ENCODE measurements at regions not wholly inside any gene's neighbourhood (a gene's known extent, or its start where the extent isn't known, plus 50 kb on each side); places are given as distances from the start of the nearest gene placed in this dataset.
"Not testable (repeated sequence)": the region's sequence is repeated elsewhere in the genome, so short reads cannot be mapped to it uniquely, and the experiment has no call there.

DNA sequence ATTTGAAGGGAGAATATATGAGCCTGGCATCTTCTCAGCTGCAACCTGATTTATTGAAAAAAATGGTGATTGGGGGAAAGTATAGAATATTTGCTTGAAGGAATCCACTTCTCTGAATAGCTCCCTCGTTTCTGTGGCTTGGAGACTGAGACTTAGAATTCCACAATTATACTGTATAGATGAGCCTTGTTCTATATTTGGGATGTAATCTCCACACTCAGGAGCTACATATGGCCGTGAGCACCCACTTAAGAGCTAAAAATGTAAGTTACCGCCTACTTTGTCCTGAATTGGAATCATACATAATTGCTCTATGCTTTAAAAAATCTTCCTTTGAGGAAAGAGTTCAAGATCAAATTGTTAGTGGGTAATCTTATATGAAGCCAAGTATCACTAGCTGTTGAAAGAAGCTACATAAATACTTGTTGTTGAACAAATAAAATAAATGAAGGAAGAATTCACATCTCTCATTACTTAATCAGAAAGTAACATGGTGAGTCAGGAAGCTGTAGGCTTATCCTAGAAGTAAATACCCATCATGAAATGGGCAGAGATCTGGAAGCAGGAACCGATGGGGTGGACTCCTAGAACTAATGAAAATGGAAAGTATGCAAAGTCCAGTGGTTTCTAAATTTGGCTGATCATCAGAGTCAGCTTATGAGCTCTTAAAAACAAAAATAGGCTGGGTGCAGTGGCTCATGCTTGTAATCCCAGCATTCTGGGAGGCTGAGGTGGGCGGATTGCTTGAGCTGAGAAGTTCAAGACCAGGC, 254.3 kb downstream of the SOX4 start:
- no peak for DNase-seq (ENCODE audit: low read depth)

DNA sequence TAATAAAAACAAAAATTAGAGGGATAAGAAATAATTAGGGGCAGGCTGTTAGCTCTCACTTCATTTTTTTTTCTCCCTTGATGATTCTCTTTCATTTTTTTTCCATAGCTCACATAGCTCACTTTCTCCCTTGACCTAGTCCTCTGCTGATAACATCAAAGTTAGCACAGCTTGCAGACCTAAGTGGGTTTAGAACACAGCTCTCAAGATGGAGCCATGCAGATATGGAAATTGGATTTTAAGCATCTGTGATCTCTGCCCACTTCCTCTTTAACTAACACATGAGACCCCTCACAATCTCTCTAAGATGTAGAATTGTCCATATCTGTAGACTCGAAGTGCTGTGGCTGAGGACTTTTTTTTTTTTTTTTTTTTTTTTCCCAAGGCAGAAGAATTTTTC, 257.1 kb downstream of the SOX4 start:
- no peak for DNase-seq (ENCODE audit: low read depth)

DNA sequence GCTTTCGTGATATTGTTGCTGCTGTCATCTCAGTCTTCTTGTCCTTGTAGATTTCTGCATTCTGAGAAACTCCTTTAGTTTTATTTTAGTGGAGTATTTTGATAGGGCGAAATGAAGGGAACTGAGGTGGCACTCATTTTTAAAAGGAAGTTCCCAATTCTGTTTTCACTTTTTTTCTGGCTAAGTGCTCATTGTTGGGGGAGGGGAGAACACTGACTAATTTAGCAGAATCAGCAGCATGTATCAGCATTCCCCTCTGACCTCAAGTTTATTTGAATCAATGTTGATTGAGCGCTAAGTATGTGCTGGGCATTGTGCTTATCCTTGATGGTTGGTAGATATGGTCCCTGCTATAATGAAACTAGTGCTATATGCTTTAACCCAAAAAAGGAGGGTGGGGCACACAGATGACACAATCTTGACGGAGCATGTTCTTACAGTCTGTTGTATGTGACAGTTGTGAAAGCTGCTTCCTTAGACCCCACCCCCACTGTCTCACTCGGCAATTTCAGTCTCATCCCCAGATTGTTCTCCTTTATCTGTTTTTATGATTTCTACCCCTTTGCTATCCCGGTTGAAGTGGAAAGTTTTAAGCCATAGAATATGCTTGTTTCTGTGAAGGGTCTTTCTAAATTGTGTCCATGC, 262.4 kb downstream of the SOX4 start:
- no peak for DNase-seq (ENCODE audit: low read depth)

DNA sequence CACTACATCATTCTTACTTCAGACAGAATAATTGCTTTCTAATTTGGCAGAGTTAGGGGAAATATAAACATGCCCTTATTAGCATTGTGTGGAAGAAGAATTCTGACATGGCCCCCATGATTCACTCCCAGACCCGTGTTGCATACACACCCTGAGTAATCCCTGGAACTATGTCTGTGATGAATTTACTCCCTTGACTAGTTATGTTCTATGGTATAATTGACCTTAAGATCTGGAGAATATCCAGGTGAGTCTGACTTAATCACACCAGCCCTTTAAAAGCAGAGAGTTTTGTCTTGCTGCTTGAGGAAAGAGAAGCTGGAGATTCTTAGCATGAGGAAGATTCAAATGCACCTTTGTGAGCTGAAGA, 262.9 kb downstream of the SOX4 start:
- DNase-seq (ENCODE audit: low read depth) = no peak

DNA sequence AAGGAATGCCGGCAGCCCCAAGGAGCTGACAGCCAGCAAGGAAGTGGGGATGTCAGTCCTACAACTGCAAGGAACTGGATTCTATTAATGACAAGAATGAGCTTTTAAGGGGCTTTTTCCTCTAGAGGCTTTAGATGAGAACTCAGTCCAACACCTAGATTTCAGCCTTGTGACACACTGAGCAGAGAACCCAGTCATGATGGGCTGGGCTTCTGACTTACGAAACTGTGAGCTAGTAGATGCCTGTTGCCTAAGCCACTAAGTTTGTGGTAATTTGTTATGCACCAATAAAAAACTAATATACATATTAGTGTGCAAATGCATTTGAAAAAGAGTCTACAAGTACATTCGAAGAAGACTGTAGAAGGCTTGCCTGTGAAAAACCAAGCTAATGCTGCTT, 263.3 kb downstream of the SOX4 start:
- DNase-seq (ENCODE audit: low read depth) = no peak

DNA sequence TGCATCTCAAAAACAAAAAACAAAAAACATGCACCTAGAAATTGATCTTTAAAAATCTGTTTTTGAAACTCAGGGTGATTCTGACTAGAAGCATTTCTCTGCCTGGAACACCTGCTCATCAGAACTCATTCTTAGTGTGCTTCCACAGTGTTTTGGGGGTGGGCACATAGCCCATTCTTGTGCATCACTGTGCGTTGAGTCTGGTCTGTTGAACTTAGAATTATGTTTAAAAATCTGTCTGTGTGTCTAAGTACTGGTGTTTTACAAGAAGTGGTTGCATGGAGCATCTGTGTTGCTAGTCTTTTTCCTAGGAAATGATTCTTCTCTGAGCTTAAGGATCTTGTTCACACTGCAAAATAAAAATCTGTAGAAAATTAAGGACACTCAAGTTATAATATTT, 264.5 kb downstream of the SOX4 start:
- DNase-seq (ENCODE audit: low read depth) = no peak

DNA sequence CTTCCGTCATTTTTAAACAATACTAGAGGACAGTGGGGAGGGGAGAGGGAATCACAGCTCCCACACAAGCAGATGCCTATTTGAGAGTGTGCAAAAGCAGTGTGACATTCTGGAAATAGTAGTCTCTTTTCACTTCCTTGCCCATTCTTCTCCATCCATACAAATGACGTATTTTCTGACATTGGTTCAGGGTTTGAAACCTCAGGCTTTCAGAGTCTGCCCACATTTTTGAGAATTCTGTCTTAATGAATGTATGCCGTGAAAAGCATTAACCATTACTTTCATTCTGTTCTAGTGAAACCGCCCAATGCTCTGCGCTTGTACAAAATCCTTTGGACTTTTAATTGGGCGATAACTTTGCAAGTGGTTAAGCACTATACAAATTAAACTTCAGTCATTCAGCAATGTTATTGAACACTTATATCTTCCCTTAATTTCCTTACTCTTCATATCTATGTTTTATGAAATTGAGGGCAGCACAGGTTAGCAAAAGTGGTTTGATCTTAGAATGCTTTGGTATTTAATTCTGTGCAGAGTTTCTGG, 265.7 kb downstream of the SOX4 start:
- no peak for DNase-seq (ENCODE audit: low read depth)

DNA sequence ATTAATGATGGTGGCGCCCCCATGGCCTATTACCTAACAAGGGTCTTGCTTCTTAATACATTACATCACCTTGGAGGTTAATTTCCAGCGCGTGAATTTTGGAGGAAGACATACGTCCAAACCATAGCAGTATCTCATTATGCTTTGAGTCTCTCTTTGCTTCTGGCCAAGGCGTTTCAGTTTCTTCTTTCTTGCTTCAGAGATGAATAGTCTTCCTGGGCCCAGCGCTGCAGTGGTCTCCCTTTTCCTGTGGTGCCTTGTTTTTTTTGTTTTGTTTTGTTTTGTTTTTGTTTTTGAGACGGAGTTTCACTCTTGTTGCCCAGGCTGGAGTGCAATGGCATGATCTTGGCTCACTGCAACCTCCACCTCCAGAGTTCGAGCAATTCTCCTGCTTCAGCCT, 268.4 kb downstream of the SOX4 start:
- no peak for DNase-seq (ENCODE audit: low read depth)

DNA sequence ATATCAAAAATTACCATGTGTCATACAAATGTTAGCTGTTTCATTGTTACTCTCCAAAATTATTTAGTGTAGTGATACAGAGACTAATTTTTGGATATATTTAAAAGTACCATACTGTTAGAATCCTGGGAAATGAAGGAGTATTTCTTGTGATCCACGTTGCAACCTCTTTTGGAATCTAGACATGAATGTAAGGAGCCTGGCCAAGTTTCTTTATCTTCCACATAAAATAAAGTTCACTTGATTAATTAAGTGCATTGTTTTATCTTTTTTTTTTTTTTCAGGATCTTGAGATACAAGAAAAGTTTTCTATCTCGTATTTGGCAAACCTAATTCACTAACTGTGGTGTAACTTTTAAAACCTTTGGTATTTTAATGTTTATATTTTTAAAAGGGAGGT, 270.7 kb downstream of the SOX4 start:
- DNase-seq (ENCODE audit: low read depth) = no peak

DNA sequence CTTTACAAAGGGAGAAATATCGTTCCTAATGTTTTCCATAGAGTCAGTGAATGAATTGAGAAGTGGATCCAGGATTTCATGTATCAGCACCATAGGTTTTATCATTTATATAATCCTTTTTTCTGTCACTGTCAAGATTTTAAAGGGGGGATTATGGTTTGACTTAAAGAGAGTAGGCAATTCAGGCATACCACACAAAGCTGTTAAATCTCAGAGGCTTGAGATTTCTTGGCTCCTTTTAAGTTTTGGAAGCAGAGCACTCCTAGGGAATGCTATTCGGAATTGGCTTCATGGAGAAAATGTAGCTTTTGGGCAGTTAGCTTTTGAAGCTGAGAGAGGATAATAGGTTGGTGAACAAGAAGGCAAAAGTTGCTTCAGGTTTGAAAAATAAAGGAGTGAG, 274.7 kb downstream of the SOX4 start:
- no peak for DNase-seq (ENCODE audit: low read depth)

DNA sequence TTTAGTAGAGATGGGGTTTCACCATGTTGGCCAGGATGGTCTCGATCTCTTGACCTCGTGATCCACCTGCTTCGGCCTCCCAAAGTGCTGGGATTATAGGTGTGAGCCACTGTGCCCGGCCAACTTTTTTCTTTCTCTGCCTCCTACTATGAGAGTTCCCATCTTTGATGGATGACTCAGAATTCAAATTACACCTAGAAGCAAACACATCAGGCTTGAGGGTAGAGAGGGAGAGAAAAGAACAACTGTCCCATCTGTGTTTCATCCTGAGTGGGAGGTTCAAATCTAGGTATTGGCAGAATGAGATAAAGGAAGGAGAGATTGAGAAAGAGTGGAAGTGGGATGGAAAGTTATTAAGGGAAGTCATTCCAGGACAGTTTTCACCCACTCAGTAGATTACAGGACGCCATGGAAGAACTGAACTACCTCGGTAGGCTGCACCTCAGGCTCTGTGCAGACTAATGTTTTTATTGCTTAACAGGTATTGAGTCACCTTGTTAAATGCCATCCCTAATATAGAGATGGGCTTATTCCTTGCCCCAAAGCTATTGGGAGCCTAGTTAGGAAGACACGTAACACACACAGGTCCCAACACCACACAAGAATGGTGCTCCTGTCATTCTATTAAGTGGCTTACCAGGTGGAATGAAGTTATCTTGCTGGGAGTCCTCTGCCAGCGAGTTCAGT, 275.7 kb downstream of the SOX4 start:
- no peak for DNase-seq (ENCODE audit: low read depth)

DNA sequence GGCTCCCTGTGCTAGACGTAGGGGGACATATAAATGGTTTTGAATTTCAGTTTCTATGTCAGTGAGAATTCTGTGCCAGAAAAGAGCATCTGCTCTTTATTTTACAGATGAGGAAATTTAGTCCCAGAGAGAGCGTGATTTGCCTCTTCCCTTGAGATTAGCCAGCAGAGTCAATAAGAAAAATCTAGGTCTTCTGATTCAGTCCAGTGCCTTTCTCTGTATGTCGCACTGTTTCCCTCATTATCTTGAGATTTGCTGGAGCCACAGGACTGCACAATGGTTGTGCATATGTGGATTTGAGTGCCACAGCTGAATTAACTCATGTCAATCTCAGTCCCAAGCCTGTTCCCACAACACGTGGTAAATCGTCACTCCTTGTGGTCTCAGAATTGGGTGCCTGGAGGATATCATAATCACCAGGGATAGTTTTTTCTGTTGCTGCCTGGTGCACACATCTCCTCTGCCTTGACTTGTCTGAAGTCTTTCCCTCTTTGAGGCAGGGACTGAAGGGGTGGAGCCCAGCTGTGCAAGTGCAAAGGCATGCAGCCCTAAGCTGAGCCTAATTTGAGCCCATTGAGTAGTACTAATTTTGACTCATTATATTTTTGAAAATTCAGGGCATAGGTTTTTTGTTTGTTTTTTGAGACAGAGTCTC, 276.7 kb downstream of the SOX4 start:
- DNase-seq (ENCODE audit: low read depth) = no peak

DNA sequence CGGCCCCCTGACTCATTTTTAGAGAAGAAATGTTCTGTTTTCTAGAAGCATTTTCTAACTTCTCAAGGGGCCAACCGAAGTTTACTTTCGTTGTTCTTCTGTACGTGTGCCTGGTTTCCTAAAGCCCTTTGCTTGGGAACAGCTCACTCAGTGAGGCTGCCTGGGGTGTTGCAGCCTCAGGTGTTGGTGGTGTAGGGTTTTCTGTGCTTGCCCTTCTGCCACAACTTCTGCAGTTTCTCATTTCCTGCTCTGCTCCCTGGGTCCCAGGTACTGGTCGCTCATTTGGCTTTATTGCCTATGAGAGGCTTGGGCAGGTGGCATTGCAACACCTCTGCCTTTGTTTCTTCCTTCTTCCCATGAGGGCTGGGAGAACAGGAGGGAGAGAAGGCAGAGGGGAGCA, 278.3 kb downstream of the SOX4 start:
- DNase-seq (ENCODE audit: low read depth) = no peak

DNA sequence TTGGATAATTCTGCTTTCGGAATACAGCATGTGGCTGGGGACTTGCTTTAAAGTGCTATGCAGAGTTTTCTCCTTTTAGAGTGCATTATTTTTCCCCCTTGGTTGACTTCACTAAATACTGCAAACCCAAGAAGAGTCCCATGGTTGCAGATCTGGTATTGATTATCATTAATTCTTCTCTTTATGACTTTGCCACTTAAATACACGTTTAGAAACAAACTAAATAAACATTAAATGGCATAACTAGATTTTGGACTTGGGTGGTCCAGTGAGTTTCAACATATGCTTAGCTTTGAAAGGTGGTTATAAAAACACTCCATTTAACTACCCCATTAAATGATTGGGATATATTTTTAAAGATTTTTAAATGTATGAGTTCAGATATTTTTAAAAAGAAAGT, 279.2 kb downstream of the SOX4 start:
- no peak for DNase-seq (ENCODE audit: low read depth)

DNA sequence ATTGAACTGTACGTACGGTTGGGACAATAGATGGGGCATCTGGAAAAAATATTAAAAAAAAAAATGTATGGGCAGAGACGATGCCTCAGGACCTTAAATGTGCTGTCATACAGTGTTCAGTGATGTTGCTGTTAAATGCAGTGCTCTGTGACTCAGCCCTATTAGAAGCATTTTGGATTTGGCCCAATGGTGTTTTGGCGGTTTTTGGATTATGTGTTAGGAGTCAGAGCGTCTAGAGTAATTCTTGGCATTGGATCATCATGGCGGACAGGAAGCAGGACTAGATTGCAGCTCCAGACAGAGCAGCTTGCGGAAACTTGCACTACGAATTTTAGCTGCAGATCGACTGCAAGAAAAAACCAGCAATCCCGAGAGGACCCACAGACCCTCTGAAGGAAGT, 280.0 kb downstream of the SOX4 start:
- no peak for DNase-seq (ENCODE audit: low read depth)

DNA sequence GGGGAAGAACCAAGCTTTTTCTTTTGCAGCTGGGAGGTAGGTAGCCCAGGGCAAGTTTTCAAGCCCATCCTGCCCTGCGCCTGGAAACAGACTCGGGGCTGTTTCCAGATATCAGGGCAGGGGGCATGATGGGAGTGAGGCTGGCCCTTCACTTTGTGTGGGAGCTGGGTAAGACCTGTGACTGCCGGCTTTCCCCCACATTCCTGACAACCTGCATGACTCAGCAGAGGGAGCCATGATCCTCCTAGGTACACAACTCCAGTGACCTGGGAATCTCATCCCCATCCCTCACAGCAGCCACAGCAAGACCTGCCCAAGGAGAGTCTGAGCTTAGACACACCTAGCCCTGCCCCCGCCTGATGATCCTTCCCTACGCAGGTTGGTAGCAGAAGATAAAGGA, 280.8 kb downstream of the SOX4 start:
- DNase-seq (ENCODE audit: low read depth) = no peak

DNA sequence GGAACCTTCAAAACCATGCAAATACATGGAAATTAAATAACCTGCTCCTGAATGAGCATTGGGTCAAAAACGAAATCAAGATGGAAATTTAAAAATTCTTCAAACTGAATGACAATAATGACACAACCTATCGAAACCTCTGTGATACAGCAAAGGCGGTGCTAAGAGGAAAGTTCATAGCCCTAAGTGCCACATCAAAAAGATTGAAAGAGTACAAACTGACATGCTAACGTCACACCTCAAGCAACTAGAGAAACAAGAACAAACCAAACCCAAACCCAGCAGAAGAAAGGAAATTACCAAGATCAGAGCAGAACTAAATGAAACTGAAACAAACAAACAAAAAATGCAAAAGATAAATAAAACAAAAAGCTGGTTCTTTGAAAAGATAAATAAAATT, 283.5 kb downstream of the SOX4 start:
- DNase-seq (ENCODE audit: low read depth) = not testable (repeated sequence)

DNA sequence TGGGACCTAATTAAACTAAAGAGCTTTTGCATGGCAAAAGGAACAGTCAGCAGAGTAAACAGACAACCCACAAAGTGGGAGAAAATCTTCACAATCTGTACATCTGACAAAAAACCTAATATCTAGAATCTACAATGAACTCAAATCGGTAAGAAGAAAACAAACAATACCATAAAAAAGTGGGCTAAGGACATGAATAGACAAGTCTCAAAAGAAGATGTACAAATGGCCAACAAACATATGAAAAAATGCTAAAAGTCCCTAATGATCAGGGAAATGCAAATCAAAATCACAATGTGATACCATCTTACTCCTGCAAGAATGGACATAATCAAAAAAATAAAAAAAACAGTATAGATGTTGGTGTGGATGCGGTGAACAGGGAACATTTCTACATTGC, 286.7 kb downstream of the SOX4 start:
- DNase-seq (ENCODE audit: low read depth) = not testable (repeated sequence)

DNA sequence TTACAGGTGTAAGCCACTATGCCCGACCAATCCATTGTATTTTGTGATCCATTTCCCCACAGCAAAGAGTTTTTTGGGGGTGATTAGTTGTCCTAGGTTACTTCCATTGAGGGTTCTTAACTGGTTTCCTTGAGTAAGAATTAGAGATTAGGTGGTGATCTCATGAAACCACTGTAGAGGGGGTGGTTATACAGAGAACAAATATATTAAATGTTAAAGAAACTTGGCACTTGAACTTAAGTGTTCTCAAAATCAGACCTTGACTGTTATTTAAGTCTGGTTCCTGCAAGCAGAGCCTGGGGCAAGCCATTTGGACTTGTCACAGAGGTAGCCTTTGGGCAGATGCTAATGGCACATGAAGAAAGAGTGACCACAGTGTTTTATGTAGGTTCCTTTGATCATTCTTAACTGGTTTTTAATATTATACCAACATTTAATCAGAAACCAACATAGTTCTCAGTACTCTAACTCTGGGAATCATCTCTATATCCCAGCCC, 288.5 kb downstream of the SOX4 start:
- DNase-seq (ENCODE audit: low read depth) = no peak

DNA sequence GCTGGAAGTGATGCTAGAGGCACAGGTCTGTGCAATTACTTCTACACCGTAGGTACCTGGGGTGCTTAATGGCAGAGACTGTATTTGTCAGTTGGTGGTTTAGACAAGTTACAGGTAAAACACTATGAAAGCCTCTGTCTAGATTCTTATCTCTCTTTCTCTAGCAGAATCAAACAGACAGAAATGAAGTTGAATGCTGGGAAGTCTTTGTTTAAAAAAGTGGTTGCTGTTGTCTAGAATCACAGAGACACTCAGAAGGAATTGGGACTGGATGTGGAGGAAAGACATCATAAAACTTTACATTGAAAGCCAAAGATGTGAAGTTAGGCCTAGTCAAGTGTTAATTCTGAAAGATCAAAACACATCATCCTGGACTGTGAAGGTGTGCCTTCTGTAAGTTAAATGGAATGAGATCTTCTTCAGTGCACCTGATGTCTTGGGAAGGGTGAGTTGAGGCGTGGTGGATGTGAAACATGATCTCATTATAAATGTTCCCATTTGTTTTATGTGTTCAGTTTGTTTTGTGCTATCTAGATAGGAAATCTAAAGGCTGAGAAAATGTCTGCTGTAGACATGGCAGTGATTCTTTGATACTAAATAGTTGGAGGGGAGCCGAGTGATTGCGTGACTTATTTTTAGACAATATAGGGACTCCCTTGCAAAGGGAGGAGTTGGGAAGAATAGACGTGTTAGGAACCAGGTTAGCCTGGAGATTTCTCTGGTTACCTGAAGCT, 290.2 kb downstream of the SOX4 start:
- DNase-seq (ENCODE audit: low read depth) = no peak

DNA sequence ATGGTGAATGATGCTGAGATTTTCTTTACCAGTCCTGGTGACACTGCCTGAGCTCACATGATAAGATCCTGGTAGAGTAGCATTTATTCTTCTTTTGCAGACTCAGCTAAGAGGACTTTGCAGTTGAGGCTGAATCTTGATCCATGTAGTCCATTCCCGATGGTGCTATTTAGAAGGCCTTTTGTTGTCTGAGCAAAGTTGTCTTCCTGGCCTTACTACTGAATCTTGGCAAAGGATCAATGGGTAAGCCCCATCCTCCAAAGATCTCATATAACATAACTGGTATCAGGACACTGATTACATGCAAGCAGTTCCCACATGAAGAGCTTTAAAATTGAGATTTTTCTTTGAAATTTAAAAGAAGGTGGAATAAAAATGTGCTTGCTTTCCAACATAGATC, 291.6 kb downstream of the SOX4 start:
- no peak for DNase-seq (ENCODE audit: low read depth)

Data from stimulated activated CD8-positive, alpha-beta memory T cell treated with anti-CD3 and anti-CD28 coated beads, Interleukin-4, amount 100 ng/mL, for 24 hours (primary cell).